OCI-LY3 (cell line): ENCODE measurements at regions not wholly inside any gene's neighbourhood (a gene's known extent, or its start where the extent isn't known, plus 50 kb on each side); places are given as distances from the start of the nearest gene placed in this dataset.
"Not testable (repeated sequence)": the region's sequence is repeated elsewhere in the genome, so short reads cannot be mapped to it uniquely, and the experiment has no call there.

Source experiments
- EZH2phosphoT487 ChIP-seq: fragments of 200-600 bp; shearing (Covaris generic); IDR thresholded peaks from 2 replicates; pipeline ENCODE4 v1.6.1; 2018; ENCODE audit warnings: antibody characterized with exemption, mixed run types, low read depth
- TF ChIP-seq, protein P1 (sequence below): fragments of 200-600, 300-600 bp; sonication (generic); IDR thresholded peaks from 2 replicates; pipeline ENCODE4 v1.5.1; 2014; ENCODE audit warnings: antibody characterized with exemption, low read length, low read depth

DNA sequence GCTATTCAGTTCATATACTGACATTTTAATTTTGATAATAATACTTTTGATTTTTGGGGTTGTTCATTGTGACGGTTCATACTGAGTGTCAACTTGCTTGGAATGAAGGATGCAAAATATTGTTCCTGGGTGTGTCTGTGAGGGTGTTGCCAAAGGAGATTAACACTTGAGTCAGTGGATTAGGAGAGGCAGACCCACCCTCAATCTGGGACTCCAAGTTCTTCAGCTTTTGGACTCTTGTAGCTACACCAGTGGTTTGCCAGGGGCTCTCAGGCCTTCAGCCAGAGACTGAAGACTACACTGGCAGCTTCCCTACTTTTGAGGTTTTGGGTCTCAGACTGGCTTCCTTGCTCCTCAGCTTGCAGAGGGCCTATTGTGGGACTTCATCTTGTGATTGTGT is 242.2 kb downstream of the SATB1 start:
- TF ChIP-seq EZH2phosphoT487, result not testable (repeated sequence)
- TF ChIP-seq, protein P1, sequence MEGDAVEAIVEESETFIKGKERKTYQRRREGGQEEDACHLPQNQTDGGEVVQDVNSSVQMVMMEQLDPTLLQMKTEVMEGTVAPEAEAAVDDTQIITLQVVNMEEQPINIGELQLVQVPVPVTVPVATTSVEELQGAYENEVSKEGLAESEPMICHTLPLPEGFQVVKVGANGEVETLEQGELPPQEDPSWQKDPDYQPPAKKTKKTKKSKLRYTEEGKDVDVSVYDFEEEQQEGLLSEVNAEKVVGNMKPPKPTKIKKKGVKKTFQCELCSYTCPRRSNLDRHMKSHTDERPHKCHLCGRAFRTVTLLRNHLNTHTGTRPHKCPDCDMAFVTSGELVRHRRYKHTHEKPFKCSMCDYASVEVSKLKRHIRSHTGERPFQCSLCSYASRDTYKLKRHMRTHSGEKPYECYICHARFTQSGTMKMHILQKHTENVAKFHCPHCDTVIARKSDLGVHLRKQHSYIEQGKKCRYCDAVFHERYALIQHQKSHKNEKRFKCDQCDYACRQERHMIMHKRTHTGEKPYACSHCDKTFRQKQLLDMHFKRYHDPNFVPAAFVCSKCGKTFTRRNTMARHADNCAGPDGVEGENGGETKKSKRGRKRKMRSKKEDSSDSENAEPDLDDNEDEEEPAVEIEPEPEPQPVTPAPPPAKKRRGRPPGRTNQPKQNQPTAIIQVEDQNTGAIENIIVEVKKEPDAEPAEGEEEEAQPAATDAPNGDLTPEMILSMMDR, result not testable (repeated sequence)
